H1 (cell line): ENCODE measurements at regions not wholly inside any gene's neighbourhood (a gene's known extent, or its start where the extent isn't known, plus 50 kb on each side); places are given as distances from the start of the nearest gene placed in this dataset.

ENCODE experiments used
- CTCF ChIA-PET: fragments of 300-600 bp; sonication (Branson Sonifier 250); formaldehyde crosslinking; loops from one replicate; lab custom pipeline; 2021; ENCODE audit not compliant: partially characterized antibody; lab: Charles Lee
- POLR2A ChIA-PET: fragments of 300-600 bp; sonication (Branson Sonifier 250); formaldehyde crosslinking; loops from one replicate; lab custom pipeline; 2021; ENCODE audit warnings: inconsistent platforms; ENCODE audit not compliant: partially characterized antibody; lab: Charles Lee
- DNase-seq, 2 experiments: peaks; one replicate each; pipeline versions ENCODE4 v3.0.0 to v3.0.0-alpha.2; 2010 to 2022; ENCODE audit warnings: low spot score in 2 of 2, low read depth in 1 of 2, mixed read lengths in 1 of 2
- FAIRE-seq: peaks from 2 replicates; lab custom pipeline; 2011; peaks lifted over from hg19 to GRCh38; lab: Jason Lieb, UNC
- H2AFZ ChIP-seq: 2 replicates; pipeline ENCODE4 v1.8.1; 2012; ENCODE audit warnings: low read length, inconsistent platforms
- H2AK5ac ChIP-seq: 2 replicates; pipeline ENCODE4 v1.6.1; 2013; ENCODE audit warnings: low read depth, low read length
- H2BK120ac ChIP-seq: replicated peaks from 2 replicates; pipeline ENCODE3; 2013; ENCODE audit warnings: low read depth, low read length, inconsistent platforms
- H2BK12ac ChIP-seq: 2 replicates; pipeline ENCODE4 v1.6.1; 2013; ENCODE audit warnings: low read depth, low read length
- H2BK15ac ChIP-seq: 2 replicates; pipeline ENCODE4 v1.6.1; 2013; ENCODE audit warnings: low read length
- H2BK20ac ChIP-seq: 2 replicates; pipeline ENCODE4 v1.6.1; 2013; ENCODE audit warnings: low read length
- H2BK5ac ChIP-seq: 2 replicates; pipeline ENCODE4 v1.6.1; 2013; ENCODE audit warnings: low read depth, low read length
- H3K14ac ChIP-seq: 2 replicates; pipeline ENCODE4 v1.6.1; 2013; ENCODE audit warnings: inconsistent platforms; ENCODE audit not compliant: insufficient read length
- H3K18ac ChIP-seq: 2 replicates; pipeline ENCODE4 v1.6.1; 2013; ENCODE audit warnings: low read length; ENCODE audit errors: extremely low read depth
- H3K23ac ChIP-seq: 2 replicates; pipeline ENCODE4 v1.6.1; 2013; ENCODE audit warnings: inconsistent platforms; ENCODE audit not compliant: insufficient read length
- H3K23me2 ChIP-seq: 2 replicates; pipeline ENCODE4 v1.6.1; 2013; ENCODE audit warnings: low read depth, low read length
- H3K27ac ChIP-seq: 2 replicates; pipeline ENCODE4 v1.6.1; 2011; ENCODE audit warnings: low read depth, low read length, inconsistent platforms
- H3K27me3 ChIP-seq, 4 experiments: replicated peaks in 1 of 4; 1 replicate in 1 of 4; 2 replicates in 3 of 4; pipeline versions ENCODE4 v1.6.1 to v1.8.1; 2011 to 2013; ENCODE audit warnings: low read length in 3 of 4, mild to moderate bottlenecking in 3 of 4, inconsistent platforms in 2 of 4, mixed read lengths in 2 of 4, moderate library complexity in 1 of 4; ENCODE audit not compliant: control insufficient read depth in 3 of 4, insufficient read depth in 3 of 4; ENCODE audit errors: extremely low read depth in 1 of 4
- H3K36me3 ChIP-seq, 4 experiments: 2 replicates each; pipeline versions ENCODE4 v1.6.1 to v1.8.1; 2011 to 2013; ENCODE audit warnings: mild to moderate bottlenecking in 4 of 4, low read length in 3 of 4, moderate library complexity in 2 of 4, control low read depth in 1 of 4, inconsistent platforms in 1 of 4; ENCODE audit not compliant: insufficient read depth in 4 of 4, control insufficient read depth in 2 of 4
- H3K4ac ChIP-seq: replicated peaks from 2 replicates; pipeline ENCODE3; 2013; ENCODE audit warnings: low read length, low read depth, mixed read lengths, inconsistent platforms; ENCODE audit not compliant: insufficient read length
- H3K4me1 ChIP-seq, 4 experiments: replicated peaks in 1 of 4; 1 replicate in 1 of 4; 2 replicates in 3 of 4; pipeline versions ENCODE4 v1.6.1 to v1.8.1; 2011 to 2013; ENCODE audit warnings: low read length in 3 of 4, inconsistent platforms in 2 of 4, mixed read lengths in 1 of 4; ENCODE audit not compliant: insufficient read depth in 4 of 4, control insufficient read depth in 3 of 4
- H3K4me2 ChIP-seq, 2 experiments: 2 replicates each; pipeline versions ENCODE4 v1.6.1 to v1.8.1; 2011 to 2013; ENCODE audit warnings: low read depth in 2 of 2, low read length in 2 of 2, control low read depth in 1 of 2, inconsistent platforms in 1 of 2, mild to moderate bottlenecking in 1 of 2; ENCODE audit not compliant: insufficient read depth in 1 of 2
- H3K4me3 ChIP-seq, 4 experiments: fragments of 200-600, 300-600 bp in 1 of 4; sonication (generic), shearing (Covaris generic), sonication (Bioruptor Twin) in 1 of 4; 2 replicates each; pipeline versions ENCODE4 v1.5.1 to v1.8.1; 2011 to 2016; ENCODE audit warnings: low read length in 4 of 4, low read depth in 3 of 4, control low read depth in 2 of 4, inconsistent platforms in 2 of 4, mild to moderate bottlenecking in 2 of 4, mixed read lengths in 1 of 4, moderate library complexity in 1 of 4; ENCODE audit not compliant: insufficient read depth in 2 of 4; ENCODE audit errors: extremely low read depth in 1 of 4
- H3K56ac ChIP-seq: replicated peaks from 2 replicates; pipeline ENCODE3; 2013; ENCODE audit warnings: low read depth, mild to moderate bottlenecking, mixed read lengths, low read length, inconsistent platforms; ENCODE audit not compliant: insufficient read length
- H3K79me1 ChIP-seq: 2 replicates; pipeline ENCODE4 v1.6.1; 2013; ENCODE audit warnings: low read depth, low read length, control low read depth
- H3K79me2 ChIP-seq, 2 experiments: 2 replicates each; pipeline versions ENCODE4 v1.6.1 to v1.8.1; 2012 to 2013; ENCODE audit warnings: low read length in 2 of 2, mild to moderate bottlenecking in 2 of 2, inconsistent platforms in 1 of 2; ENCODE audit not compliant: insufficient read depth in 2 of 2, control insufficient read depth in 1 of 2
- H3K9ac ChIP-seq, 4 experiments: replicated peaks in 1 of 4; 1 replicate in 1 of 4; 2 replicates in 3 of 4; pipeline versions ENCODE4 v1.6.1 to v1.8.1; 2011 to 2013; ENCODE audit warnings: low read depth in 3 of 4, low read length in 3 of 4, control low read depth in 2 of 4, mild to moderate bottlenecking in 2 of 4, moderate library complexity in 2 of 4, inconsistent platforms in 1 of 4; ENCODE audit errors: extremely low read depth in 1 of 4
- H3K9me3 ChIP-seq, 2 experiments: 2 replicates each; pipeline versions ENCODE4 v1.6.1 to v1.8.1; 2012 to 2013; ENCODE audit warnings: mild to moderate bottlenecking in 2 of 2, moderate library complexity in 2 of 2, control low read depth in 1 of 2, inconsistent platforms in 1 of 2, low read depth in 1 of 2, low read length in 1 of 2, mixed read lengths in 1 of 2; ENCODE audit not compliant: insufficient read depth in 2 of 2
- H4K20me1 ChIP-seq, 2 experiments: replicated peaks in 1 of 2; 2 replicates each; pipeline versions ENCODE3 to v1.8.1; 2011 to 2013; ENCODE audit warnings: inconsistent platforms in 2 of 2, low read length in 2 of 2, mild to moderate bottlenecking in 1 of 2; ENCODE audit not compliant: insufficient read depth in 2 of 2, control insufficient read depth in 1 of 2
- H4K5ac ChIP-seq: 2 replicates; pipeline ENCODE4 v1.6.1; 2013; ENCODE audit warnings: low read length, low read depth, mixed read lengths, inconsistent platforms; ENCODE audit not compliant: insufficient read length
- H4K8ac ChIP-seq: 2 replicates; pipeline ENCODE4 v1.8.0; 2013; ENCODE audit warnings: mild to moderate bottlenecking, moderate library complexity, low read length, inconsistent platforms; ENCODE audit not compliant: insufficient read depth; ENCODE audit errors: extremely low read depth
- H4K91ac ChIP-seq: replicated peaks from 2 replicates; pipeline ENCODE3; 2013; ENCODE audit warnings: low read length, mixed read lengths, inconsistent platforms; ENCODE audit not compliant: insufficient read length
- BACH1 ChIP-seq: IDR thresholded peaks from 2 replicates; pipeline ENCODE4 v1.6.1; 2012; ENCODE audit warnings: low read length, improper control_type of control experiment
- SIX5 ChIP-seq: IDR thresholded peaks from 2 replicates; pipeline ENCODE4 v1.6.1; 2011; ENCODE audit warnings: mild to moderate bottlenecking, low read depth, low read length
- SUZ12 ChIP-seq: fragments of 200-600 bp; sonication (generic); IDR thresholded peaks from 2 replicates; pipeline ENCODE4 v1.6.1; 2012; ENCODE audit warnings: mild to moderate bottlenecking, inconsistent platforms, low read length, moderate library complexity, mixed read lengths
- WGBS, 2 experiments: shearing (Covaris generic) in 1 of 2; methylation state at CpG; one replicate each; pipeline versions ENCODE4 v1.1.6 to v1.1.7; 2013 to 2015; ENCODE audit warnings: low lambda C conversion rate in 2 of 2, mixed read lengths in 2 of 2, inconsistent platforms in 1 of 2, low coverage in 1 of 2, missing lambda C conversion rate in 1 of 2; ENCODE audit not compliant: insufficient replicate concordance in 2 of 2, insufficient coverage in 1 of 2, insufficient read length in 1 of 2; ENCODE audit errors: extremely low coverage in 1 of 2, missing lambda C conversion rate in 1 of 2; 5-methylcytosine and 5-hydroxymethylcytosine counted together
- TF ChIP-seq, protein P1 (sequence below): IDR thresholded peaks from 2 replicates; pipeline ENCODE4 v1.6.1; 2011; ENCODE audit warnings: low read length, improper control_type of control experiment

GRCh38 chr13:89281331-89281730 is 1610.2 kb downstream of the SLITRK5 start:
- no peaks in the 10 kb centered on the region for H3K27me3 ChIP-seq
- no peak overlapping the region for H2AK5ac ChIP-seq
- H3K4me1 ChIP-seq: no peaks in the 10 kb centered on the region
- no peaks in the 10 kb centered on the region for H3K79me2 ChIP-seq
- no peak overlapping the region for H3K18ac ChIP-seq
- TF ChIP-seq SIX5: no peak
- TF ChIP-seq, protein P1, sequence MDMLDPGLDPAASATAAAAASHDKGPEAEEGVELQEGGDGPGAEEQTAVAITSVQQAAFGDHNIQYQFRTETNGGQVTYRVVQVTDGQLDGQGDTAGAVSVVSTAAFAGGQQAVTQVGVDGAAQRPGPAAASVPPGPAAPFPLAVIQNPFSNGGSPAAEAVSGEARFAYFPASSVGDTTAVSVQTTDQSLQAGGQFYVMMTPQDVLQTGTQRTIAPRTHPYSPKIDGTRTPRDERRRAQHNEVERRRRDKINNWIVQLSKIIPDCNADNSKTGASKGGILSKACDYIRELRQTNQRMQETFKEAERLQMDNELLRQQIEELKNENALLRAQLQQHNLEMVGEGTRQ: no peak
- no peak for TF ChIP-seq SUZ12
- no peak for TF ChIP-seq BACH1
- TF ChIP-seq, all 59 proteins: peak for 0
- H2BK5ac ChIP-seq: no peak overlapping the region
- no peak overlapping the region for H2BK120ac ChIP-seq
- H3K23ac ChIP-seq: no peak overlapping the region
- H3K4ac ChIP-seq: no peak overlapping the region
- H3K23me2 ChIP-seq: no peaks in the 10 kb centered on the region; the same call in 1 of the 2 replicates
- H3K79me1 ChIP-seq: no peaks in the 10 kb centered on the region
- H3K56ac ChIP-seq: no peak overlapping the region
- no peaks in the 10 kb centered on the region for H4K20me1 ChIP-seq
- DNase-seq: no peak
- H3K4me2 ChIP-seq: no peak overlapping the region
- no peak overlapping the region for H4K5ac ChIP-seq
- H2AFZ ChIP-seq: no peak overlapping the region
- H3K14ac ChIP-seq: no peak overlapping the region
- H3K36me3 ChIP-seq: no peaks in the 10 kb centered on the region
- POLR2A ChIA-PET: no interaction called here
- no peak overlapping the region for H3K4me3 ChIP-seq
- no peak overlapping the region for H4K8ac ChIP-seq
- H3K9me3 ChIP-seq: peaks cover 2% of the 10 kb centered on the region in 2 experiments; a peak in 1 of 4 replicates
- CTCF ChIA-PET: no interaction called here
- H4K91ac ChIP-seq: no peak overlapping the region
- no peak overlapping the region for H2BK12ac ChIP-seq
- no peak for FAIRE-seq
- 97% methylated on average over 3 of the region's 3 CpGs; no CpG with 5 or more reads in 1 of the 2 experiments for WGBS, 2 experiments
- H2BK15ac ChIP-seq: no peak overlapping the region
- H2BK20ac ChIP-seq: no peak overlapping the region
- H3K27ac ChIP-seq: no peak overlapping the region
- no peak overlapping the region for H3K9ac ChIP-seq
